ENCODE measurements at regions not wholly inside any gene's neighbourhood (a gene's known extent, or its start where the extent isn't known, plus 50 kb on each side); places are given as distances from the start of the nearest gene placed in this dataset.

DNA sequence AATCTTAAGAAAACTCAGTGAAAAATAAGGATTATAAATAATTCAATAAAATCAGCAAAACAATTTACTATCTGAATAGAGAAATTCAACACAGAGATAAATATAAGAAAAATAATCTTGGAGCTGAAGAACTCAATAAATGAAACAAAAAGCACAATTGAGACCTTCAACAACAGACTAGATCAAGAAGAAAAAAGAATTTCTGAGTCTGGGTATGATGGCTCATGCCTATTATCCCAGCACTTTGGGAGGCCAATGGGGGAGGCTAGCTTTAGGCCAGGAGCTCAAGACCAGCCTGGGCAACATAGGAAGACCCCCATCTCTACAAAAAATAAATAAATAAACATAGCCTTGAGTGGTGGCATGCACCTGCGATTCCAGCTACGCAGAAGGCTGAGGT lies 1295.7 kb upstream of the NRXN1 start:
- H3K4me3 ChIP-seq (ENCODE audit: low read depth, low read length): no peak overlapping the region
- TF ChIP-seq, protein P1, sequence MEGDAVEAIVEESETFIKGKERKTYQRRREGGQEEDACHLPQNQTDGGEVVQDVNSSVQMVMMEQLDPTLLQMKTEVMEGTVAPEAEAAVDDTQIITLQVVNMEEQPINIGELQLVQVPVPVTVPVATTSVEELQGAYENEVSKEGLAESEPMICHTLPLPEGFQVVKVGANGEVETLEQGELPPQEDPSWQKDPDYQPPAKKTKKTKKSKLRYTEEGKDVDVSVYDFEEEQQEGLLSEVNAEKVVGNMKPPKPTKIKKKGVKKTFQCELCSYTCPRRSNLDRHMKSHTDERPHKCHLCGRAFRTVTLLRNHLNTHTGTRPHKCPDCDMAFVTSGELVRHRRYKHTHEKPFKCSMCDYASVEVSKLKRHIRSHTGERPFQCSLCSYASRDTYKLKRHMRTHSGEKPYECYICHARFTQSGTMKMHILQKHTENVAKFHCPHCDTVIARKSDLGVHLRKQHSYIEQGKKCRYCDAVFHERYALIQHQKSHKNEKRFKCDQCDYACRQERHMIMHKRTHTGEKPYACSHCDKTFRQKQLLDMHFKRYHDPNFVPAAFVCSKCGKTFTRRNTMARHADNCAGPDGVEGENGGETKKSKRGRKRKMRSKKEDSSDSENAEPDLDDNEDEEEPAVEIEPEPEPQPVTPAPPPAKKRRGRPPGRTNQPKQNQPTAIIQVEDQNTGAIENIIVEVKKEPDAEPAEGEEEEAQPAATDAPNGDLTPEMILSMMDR (IDR thresholded peaks at IDR 0.05; ENCODE audit: low read depth, low read length): no peak

DNA sequence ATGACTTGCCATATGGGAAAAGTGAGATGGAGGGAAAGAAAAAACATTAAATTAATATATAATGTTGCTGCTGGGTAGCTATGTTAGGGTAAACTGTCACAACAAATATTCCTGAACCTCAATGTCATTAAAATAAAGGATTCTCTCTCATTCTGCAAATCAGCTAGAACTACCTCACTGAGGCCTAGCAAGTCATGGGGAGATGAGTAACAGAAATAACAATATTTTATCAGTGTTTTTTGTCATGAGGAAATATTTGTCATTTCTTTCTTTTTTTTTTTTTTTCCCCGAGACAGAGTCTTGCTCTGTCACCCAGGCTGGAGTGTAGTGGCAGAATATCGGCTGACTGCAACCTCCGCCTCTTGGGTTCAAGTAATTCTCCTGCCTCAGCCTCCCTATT lies 1282.3 kb upstream of the NRXN1 start:
- TF ChIP-seq, protein P1 (IDR thresholded peaks at IDR 0.05; ENCODE audit: low read depth, low read length): no peak
- no peak overlapping the region for H3K4me3 ChIP-seq (ENCODE audit: low read depth, low read length)

DNA sequence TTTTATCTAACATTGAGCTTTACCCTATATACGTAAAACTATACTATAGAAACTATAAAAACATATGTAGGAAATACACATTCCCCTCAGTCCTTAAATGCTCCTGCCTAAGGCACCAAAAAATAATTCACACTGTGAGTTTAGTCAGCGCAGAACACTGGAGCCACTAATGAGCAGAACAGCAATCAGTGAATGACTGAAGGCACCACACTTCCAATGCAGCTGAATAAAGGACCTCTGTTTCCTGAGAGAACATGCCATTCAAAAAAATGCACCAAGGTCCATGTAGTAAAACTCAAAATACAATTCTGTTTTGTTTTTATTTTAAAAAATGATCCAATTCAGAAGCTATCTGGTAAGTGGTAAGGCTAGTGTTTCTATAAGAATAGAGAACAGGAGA lies 1280.6 kb upstream of the NRXN1 start:
- TF ChIP-seq, protein P1 (IDR thresholded peaks at IDR 0.05; ENCODE audit: low read depth, low read length): no peak
- no peak overlapping the region for H3K4me3 ChIP-seq (ENCODE audit: low read depth, low read length)

DNA sequence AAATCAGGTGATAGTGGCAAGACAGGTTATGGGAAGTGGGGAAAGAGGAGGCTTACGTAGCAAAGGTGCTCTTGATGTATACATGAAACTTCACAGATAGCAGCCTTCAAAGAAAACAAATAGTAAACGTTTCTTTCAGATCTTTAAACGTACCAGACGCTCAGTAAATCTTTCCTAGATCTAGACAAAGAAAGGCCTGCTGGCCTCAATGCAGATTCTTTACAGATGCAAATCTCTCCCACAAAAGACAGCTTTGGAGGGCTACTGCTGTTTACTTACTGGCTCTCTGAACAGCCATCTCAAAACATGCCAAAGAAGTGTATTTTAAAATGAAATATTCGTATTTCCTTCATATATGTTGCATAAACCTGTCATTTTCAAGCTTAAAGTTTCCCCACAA lies 1279.9 kb upstream of the NRXN1 start:
- TF ChIP-seq, protein P1 (IDR thresholded peaks at IDR 0.05; ENCODE audit: low read depth, low read length): no peak
- H3K4me3 ChIP-seq (ENCODE audit: low read depth, low read length): no peak overlapping the region

DNA sequence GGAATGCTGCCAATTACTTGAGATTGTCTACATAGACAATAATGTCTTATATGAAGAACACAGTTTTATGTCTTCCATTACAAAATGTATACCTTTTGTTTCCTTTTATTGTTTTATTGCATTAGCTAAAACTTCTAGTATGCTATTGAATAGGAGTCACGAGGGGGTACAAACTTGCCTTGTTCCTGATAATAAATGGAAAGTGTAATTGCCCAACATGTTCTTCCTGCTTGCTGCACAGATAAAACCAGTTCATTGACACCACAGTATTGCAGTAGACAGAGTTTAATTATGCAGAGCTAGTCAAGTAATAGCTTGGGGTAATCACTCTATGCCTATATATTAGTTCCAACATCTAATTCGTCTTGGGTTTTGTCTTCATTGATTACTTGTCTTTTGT lies 1276.2 kb upstream of the NRXN1 start:
- H3K4me3 ChIP-seq (ENCODE audit: low read depth, low read length): no peak overlapping the region
- TF ChIP-seq, protein P1 (IDR thresholded peaks at IDR 0.05; ENCODE audit: low read depth, low read length): no peak

DNA sequence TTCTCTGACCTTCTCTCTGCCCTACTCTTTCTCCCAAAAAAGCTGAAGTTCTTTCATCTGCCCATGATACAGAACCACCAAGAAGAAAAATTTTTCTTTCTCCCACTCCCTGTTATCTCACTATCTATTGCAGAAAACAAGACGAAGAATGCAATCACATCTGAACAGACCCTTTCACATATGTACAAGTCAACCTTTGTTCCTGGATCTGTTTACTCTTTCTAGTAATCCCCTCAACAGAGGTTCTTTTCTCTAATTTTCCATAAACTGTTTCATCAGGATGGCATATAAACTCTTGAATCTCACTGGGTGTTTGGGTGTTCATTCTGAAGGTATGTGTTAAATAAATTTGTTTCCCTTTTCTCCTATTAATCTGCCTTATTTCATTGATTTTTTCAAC lies 1262.7 kb upstream of the NRXN1 start:
- no peak overlapping the region for H3K4me3 ChIP-seq (ENCODE audit: low read depth, low read length)
- TF ChIP-seq, protein P1 (IDR thresholded peaks at IDR 0.05; ENCODE audit: low read depth, low read length): no peak

DNA sequence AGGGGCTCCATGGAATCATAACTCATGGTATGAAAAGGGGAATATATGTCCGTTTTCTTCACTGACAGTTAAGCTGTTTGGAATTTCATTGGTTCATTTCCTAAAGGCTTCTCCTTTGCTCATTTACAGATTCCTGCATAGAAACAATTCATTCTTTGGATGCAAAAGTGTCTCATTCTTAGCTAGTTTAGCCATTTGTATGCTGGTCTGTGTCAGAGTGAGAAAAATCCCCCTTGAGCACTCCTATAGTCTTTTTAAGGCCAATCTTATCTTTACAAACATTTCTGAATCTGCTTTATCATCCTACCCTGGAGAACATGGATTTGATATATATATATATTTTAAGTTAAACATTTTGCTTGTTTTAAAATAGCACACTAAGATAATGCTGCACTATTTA lies 1260.9 kb upstream of the NRXN1 start:
- TF ChIP-seq, protein P1 (IDR thresholded peaks at IDR 0.05; ENCODE audit: low read depth, low read length): no peak
- no peak overlapping the region for H3K4me3 ChIP-seq (ENCODE audit: low read depth, low read length)
